ENCODE measurements at regions not wholly inside any gene's neighbourhood (a gene's known extent, or its start where the extent isn't known, plus 50 kb on each side); places are given as distances from the start of the nearest gene placed in this dataset.

GRCh38 chr4:4693258-4693657 is 151.4 kb upstream of the STX18 start:
- DNase-seq (ENCODE audit: low spot score) = no peak

- no peak for DNase-seq (ENCODE audit: low spot score)
These were observed 149.0 kb upstream of the STX18 start for GRCh38 chr4:4690854-4691253.

GRCh38 chr4:4689694-4690440 is 148.0 kb upstream of the STX18 start:
- no peak for DNase-seq (ENCODE audit: low spot score)

GRCh38 chr4:4687935-4688727 is 146.3 kb upstream of the STX18 start:
- DNase-seq (ENCODE audit: low spot score) = no peak

- DNase-seq (ENCODE audit: low spot score) = no peak
These were observed 145.3 kb upstream of the STX18 start for GRCh38 chr4:4687100-4687499.

- no peak for DNase-seq (ENCODE audit: low spot score)
These were observed 144.3 kb upstream of the STX18 start for GRCh38 chr4:4685810-4686795.

- DNase-seq (ENCODE audit: low spot score) = no peak
These were observed 139.8 kb upstream of the STX18 start for GRCh38 chr4:4681653-4682052.

- no peak for DNase-seq (ENCODE audit: low spot score)
These were observed 138.9 kb upstream of the STX18 start for GRCh38 chr4:4680758-4681157.

GRCh38 chr4:4680243-4680642 is 138.4 kb upstream of the STX18 start:
- no peak for DNase-seq (ENCODE audit: low spot score)

- no peak for DNase-seq (ENCODE audit: low spot score)
These were observed 136.0 kb upstream of the STX18 start for GRCh38 chr4:4677556-4678522.

- no peak for DNase-seq (ENCODE audit: low spot score)
These were observed 133.8 kb upstream of the STX18 start for GRCh38 chr4:4675641-4676040.

GRCh38 chr4:4675051-4675581 is 133.3 kb upstream of the STX18 start:
- DNase-seq (ENCODE audit: low spot score) = no peak

GRCh38 chr4:4673070-4673469 is 131.2 kb upstream of the STX18 start:
- peak; percentile 13 for DNase-seq (ENCODE audit: low spot score)

- DNase-seq (ENCODE audit: low spot score) = no peak
These were observed 130.6 kb upstream of the STX18 start for GRCh38 chr4:4672402-4672801.

GRCh38 chr4:4671774-4672349 is 130.0 kb upstream of the STX18 start:
- DNase-seq (ENCODE audit: low spot score) = no peak

GRCh38 chr4:4670869-4671268 is 129.0 kb upstream of the STX18 start:
- no peak for DNase-seq (ENCODE audit: low spot score)

- DNase-seq (ENCODE audit: low spot score) = no peak
These were observed 126.7 kb upstream of the STX18 start for GRCh38 chr4:4668355-4669210.

- no peak for DNase-seq (ENCODE audit: low spot score)
These were observed 125.8 kb upstream of the STX18 start for GRCh38 chr4:4667622-4668081.

Measured in hematopoietic multipotent progenitor cell treated with erythropoietin and hydrocortisone succinate and interleukin-3 and kit ligand, for 17 days (in vitro differentiated cells).